Transverse colon (tissue), 4 donors: ENCODE measurements at regions not wholly inside any gene's neighbourhood (a gene's known extent, or its start where the extent isn't known, plus 50 kb on each side); places are given as distances from the start of the nearest gene placed in this dataset.

Experiments
- POLR2A ChIP-seq: fragments of 450-650 bp; IDR thresholded peaks from one replicate; pipeline ENCODE4 v1.6.1; 2016; ENCODE audit warnings: antibody characterized with exemption, mild to moderate bottlenecking, moderate library complexity
- POLR2AphosphoS5 ChIP-seq, 3 donors: sonication (generic); formaldehyde crosslinking; IDR thresholded peaks; one replicate each; pipeline ENCODE4 v1.6.1; 2016; ENCODE audit warnings: antibody characterized with exemption in 3 of 3
- TF ChIP-seq, protein P1 (sequence below), 5 experiments: fragments of 200-600 bp in 3 of 5; fragments of 450-650 bp in 2 of 5; sonication (generic) in 3 of 5; IDR thresholded peaks; 1 replicate in 2 of 5; 2 replicates in 3 of 5; pipeline ENCODE4 v1.5.1; 2016 to 2017; ENCODE audit warnings: antibody characterized with exemption in 5 of 5, inconsistent platforms in 3 of 5, mild to moderate bottlenecking in 2 of 5, moderate library complexity in 1 of 5

DNA sequence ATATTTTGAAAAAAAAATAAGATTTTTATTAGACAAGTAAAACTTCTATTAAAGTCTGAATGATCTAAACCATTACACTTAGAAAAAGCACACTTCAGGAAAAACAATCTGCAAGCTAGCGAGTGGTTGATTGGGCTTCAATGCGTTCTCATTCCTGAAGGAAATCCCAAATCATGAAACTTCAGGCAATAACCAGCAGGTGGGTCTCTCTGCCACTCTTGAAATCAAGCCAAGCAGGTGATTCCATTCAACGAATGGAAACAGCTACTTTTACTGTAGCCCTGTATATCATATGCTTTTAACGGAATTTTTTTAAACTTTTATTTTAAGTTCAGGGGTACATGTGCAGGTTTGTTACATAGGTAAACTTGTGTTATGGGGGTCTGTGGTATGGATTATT lies 234.5 kb upstream of the TRPM3 start:
- TF ChIP-seq, protein P1, sequence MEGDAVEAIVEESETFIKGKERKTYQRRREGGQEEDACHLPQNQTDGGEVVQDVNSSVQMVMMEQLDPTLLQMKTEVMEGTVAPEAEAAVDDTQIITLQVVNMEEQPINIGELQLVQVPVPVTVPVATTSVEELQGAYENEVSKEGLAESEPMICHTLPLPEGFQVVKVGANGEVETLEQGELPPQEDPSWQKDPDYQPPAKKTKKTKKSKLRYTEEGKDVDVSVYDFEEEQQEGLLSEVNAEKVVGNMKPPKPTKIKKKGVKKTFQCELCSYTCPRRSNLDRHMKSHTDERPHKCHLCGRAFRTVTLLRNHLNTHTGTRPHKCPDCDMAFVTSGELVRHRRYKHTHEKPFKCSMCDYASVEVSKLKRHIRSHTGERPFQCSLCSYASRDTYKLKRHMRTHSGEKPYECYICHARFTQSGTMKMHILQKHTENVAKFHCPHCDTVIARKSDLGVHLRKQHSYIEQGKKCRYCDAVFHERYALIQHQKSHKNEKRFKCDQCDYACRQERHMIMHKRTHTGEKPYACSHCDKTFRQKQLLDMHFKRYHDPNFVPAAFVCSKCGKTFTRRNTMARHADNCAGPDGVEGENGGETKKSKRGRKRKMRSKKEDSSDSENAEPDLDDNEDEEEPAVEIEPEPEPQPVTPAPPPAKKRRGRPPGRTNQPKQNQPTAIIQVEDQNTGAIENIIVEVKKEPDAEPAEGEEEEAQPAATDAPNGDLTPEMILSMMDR (IDR thresholded peaks at IDR 0.05), result no peak
- TF ChIP-seq POLR2AphosphoS5 (IDR thresholded peaks at IDR 0.05) (no peak), POLR2A (no peak)
